Stomach smooth muscle (tissue), 2 donors: ENCODE measurements at regions not wholly inside any gene's neighbourhood (a gene's known extent, or its start where the extent isn't known, plus 50 kb on each side); places are given as distances from the start of the nearest gene placed in this dataset.
"Not testable (repeated sequence)": the region's sequence is repeated elsewhere in the genome, so short reads cannot be mapped to it uniquely, and the experiment has no call there.

Source experiments
- H3K27ac ChIP-seq: one replicate; pipeline ENCODE4 v1.7.0; 2013; ENCODE audit warnings: mild to moderate bottlenecking, low read length, inconsistent platforms
- H3K27me3 ChIP-seq, 2 donors: one replicate each; pipeline ENCODE4 v1.7.0; 2013; ENCODE audit warnings: low read length in 2 of 2; ENCODE audit not compliant: insufficient read depth in 2 of 2, control insufficient read depth in 1 of 2
- H3K36me3 ChIP-seq, 2 donors: one replicate each; pipeline ENCODE4 v1.7.0; 2013; ENCODE audit warnings: low read length in 2 of 2; ENCODE audit not compliant: control insufficient read depth in 2 of 2, insufficient read depth in 2 of 2
- H3K4me1 ChIP-seq: one replicate; pipeline ENCODE4 v1.7.0; 2013; ENCODE audit warnings: low read length; ENCODE audit not compliant: control insufficient read depth, insufficient read depth
- H3K4me3 ChIP-seq, 2 donors: one replicate each; pipeline ENCODE4 v1.7.0; 2013; ENCODE audit warnings: low read length in 2 of 2
- H3K9ac ChIP-seq, 2 donors: one replicate each; pipeline ENCODE4 v1.7.0; 2013; ENCODE audit warnings: low read length in 2 of 2, mild to moderate bottlenecking in 1 of 2
- H3K9me3 ChIP-seq, 2 donors: one replicate each; pipeline ENCODE4 v1.7.0; 2013; ENCODE audit warnings: low read length in 2 of 2; ENCODE audit not compliant: control insufficient read depth in 2 of 2
- donor health status: healthy.
- donor health status: Pancreatic carcinoma.

GRCh38 chr17:30594223-30594952 lies 117.2 kb downstream of the GOSR1 start:
- Histone ChIP-seq H3K27ac (no peak overlapping the region), H3K4me1 (no peaks in the 10 kb centered on the region), H3K36me3 (no peaks in the 10 kb centered on the region), H3K9me3 (no peaks in the 10 kb centered on the region), H3K4me3 (no peak overlapping the region), H3K27me3 (no peaks in the 10 kb centered on the region), H3K9ac (no peak overlapping the region)

GRCh38 chr17:30590081-30590733 lies 113.0 kb downstream of the GOSR1 start:
- no peaks in the 10 kb centered on the region for H3K9me3 ChIP-seq

GRCh38 chr17:30589431-30589830 lies 112.2 kb downstream of the GOSR1 start:
- no peaks in the 10 kb centered on the region for H3K4me1 ChIP-seq
- no peak overlapping the region for H3K27ac ChIP-seq
- H3K36me3 ChIP-seq, result no peaks in the 10 kb centered on the region
- no peak overlapping the region for H3K9ac ChIP-seq
- H3K27me3 ChIP-seq, result no peaks in the 10 kb centered on the region
- H3K9me3 ChIP-seq, result no peaks in the 10 kb centered on the region
- H3K4me3 ChIP-seq, result no peak overlapping the region

More at GRCh38 chr17:30590081-30590733, 113.0 kb downstream of the GOSR1 start:
- no peaks in the 10 kb centered on the region for H3K27me3 ChIP-seq
- no peaks in the 10 kb centered on the region for H3K36me3 ChIP-seq
- no peak overlapping the region for H3K27ac ChIP-seq
- no peaks in the 10 kb centered on the region for H3K4me1 ChIP-seq
- no peak overlapping the region for H3K4me3 ChIP-seq
- no peak overlapping the region for H3K9ac ChIP-seq

- Histone ChIP-seq H3K4me1 (no peaks in the 10 kb centered on the region), H3K27ac (no peak overlapping the region), H3K9me3 (no peaks in the 10 kb centered on the region), H3K9ac (no peak overlapping the region), H3K4me3 (no peak overlapping the region), H3K36me3 (no peaks in the 10 kb centered on the region), H3K27me3 (no peaks in the 10 kb centered on the region)
Observed at GRCh38 chr17:30588798-30589247, 111.6 kb downstream of the GOSR1 start.

GRCh38 chr17:30586818-30587595 lies 109.8 kb downstream of the GOSR1 start:
- no peak overlapping the region for H3K27ac ChIP-seq
- no peak overlapping the region for H3K9ac ChIP-seq
- H3K9me3 ChIP-seq, result no peaks in the 10 kb centered on the region
- no peaks in the 10 kb centered on the region for H3K27me3 ChIP-seq
- no peak overlapping the region for H3K4me3 ChIP-seq
- no peaks in the 10 kb centered on the region for H3K36me3 ChIP-seq
- H3K4me1 ChIP-seq, result no peaks in the 10 kb centered on the region

GRCh38 chr17:30584810-30585209 lies 107.6 kb downstream of the GOSR1 start:
- Histone ChIP-seq H3K9me3 (no peaks in the 10 kb centered on the region), H3K4me3 (no peak overlapping the region), H3K36me3 (no peaks in the 10 kb centered on the region), H3K27ac (no peak overlapping the region), H3K27me3 (no peaks in the 10 kb centered on the region), H3K4me1 (no peaks in the 10 kb centered on the region), H3K9ac (no peak overlapping the region)

GRCh38 chr17:30580916-30581315 lies 103.7 kb downstream of the GOSR1 start:
- Histone ChIP-seq H3K4me1 (no peaks in the 10 kb centered on the region), H3K27me3 (no peaks in the 10 kb centered on the region), H3K27ac (no peak overlapping the region), H3K36me3 (no peaks in the 10 kb centered on the region), H3K4me3 (no peak overlapping the region), H3K9me3 (no peaks in the 10 kb centered on the region), H3K9ac (no peak overlapping the region)

GRCh38 chr17:30579610-30580315 lies 102.6 kb downstream of the GOSR1 start:
- Histone ChIP-seq H3K27ac (no peak overlapping the region), H3K9ac (no peak overlapping the region), H3K4me1 (no peaks in the 10 kb centered on the region), H3K4me3 (no peak overlapping the region), H3K27me3 (no peaks in the 10 kb centered on the region), H3K36me3 (no peaks in the 10 kb centered on the region), H3K9me3 (no peaks in the 10 kb centered on the region)

GRCh38 chr17:30578015-30578717 lies 101.0 kb downstream of the GOSR1 start:
- not testable (repeated sequence) for H3K36me3 ChIP-seq, H3K9ac ChIP-seq, H3K4me3 ChIP-seq, H3K9me3 ChIP-seq, H3K27me3 ChIP-seq, H3K27ac ChIP-seq, H3K4me1 ChIP-seq
